K562 (cell line): ENCODE measurements at regions not wholly inside any gene's neighbourhood (a gene's known extent, or its start where the extent isn't known, plus 50 kb on each side); places are given as distances from the start of the nearest gene placed in this dataset.

Experiments
- FOSL1 ChIP-seq: fragments of 200-800 bp; sonication (Bioruptor generic); conservative IDR thresholded peaks from 2 replicates; pipeline ENCODE4 v1.6.1; 2016; ENCODE audit warnings: missing genetic modification characterization, missing compliant biosample characterization
- HMG20B ChIP-seq: fragments of 250-450 bp; sonication (Bioruptor Pico); IDR thresholded peaks from 2 replicates; pipeline ENCODE4 v1.5.0; 2021; ENCODE audit warnings: mild to moderate bottlenecking
- KDM5B ChIP-seq: fragments of 200-600 bp; sonication (generic); IDR thresholded peaks from 2 replicates; pipeline ENCODE4 v1.6.1; 2012; ENCODE audit warnings: low read depth, mild to moderate bottlenecking, moderate library complexity, low read length, control low read depth, inconsistent platforms; ENCODE audit not compliant: insufficient replicate concordance
- PYGO2 ChIP-seq: fragments of 450-650 bp; IDR thresholded peaks from 2 replicates; pipeline ENCODE4 v1.6.1; 2016; ENCODE audit warnings: mild to moderate bottlenecking, missing genetic modification characterization, moderate library complexity, missing compliant biosample characterization
- TGIF2 ChIP-seq: sonication (generic); formaldehyde crosslinking; IDR thresholded peaks from 2 replicates; pipeline ENCODE4 v1.8.1; 2022; ENCODE audit warnings: mild to moderate bottlenecking, missing genetic modification reagents, moderate library complexity
- TF ChIP-seq, protein P1 (sequence below): sonication (generic); formaldehyde crosslinking; IDR thresholded peaks from 2 replicates; pipeline ENCODE4 v1.8.0; 2022; ENCODE audit warnings: mild to moderate bottlenecking, missing genetic modification reagents, borderline replicate concordance
- TF ChIP-seq, protein P2 (sequence below): fragments of 450-650 bp; IDR thresholded peaks from 2 replicates; pipeline ENCODE4 v1.6.1; 2016; ENCODE audit warnings: missing biosample characterization, missing genetic modification characterization
- TF ChIP-seq, protein P3 (sequence below): sonication (generic); formaldehyde crosslinking; IDR thresholded peaks from 2 replicates; pipeline ENCODE4 v1.9.0; 2022; ENCODE audit warnings: mild to moderate bottlenecking, missing genetic modification reagents
- TF ChIP-seq, protein P4 (sequence below): fragments of 450-650 bp; IDR thresholded peaks from 2 replicates; pipeline ENCODE4 v1.6.1; 2017; ENCODE audit warnings: mild to moderate bottlenecking, moderate library complexity

DNA sequence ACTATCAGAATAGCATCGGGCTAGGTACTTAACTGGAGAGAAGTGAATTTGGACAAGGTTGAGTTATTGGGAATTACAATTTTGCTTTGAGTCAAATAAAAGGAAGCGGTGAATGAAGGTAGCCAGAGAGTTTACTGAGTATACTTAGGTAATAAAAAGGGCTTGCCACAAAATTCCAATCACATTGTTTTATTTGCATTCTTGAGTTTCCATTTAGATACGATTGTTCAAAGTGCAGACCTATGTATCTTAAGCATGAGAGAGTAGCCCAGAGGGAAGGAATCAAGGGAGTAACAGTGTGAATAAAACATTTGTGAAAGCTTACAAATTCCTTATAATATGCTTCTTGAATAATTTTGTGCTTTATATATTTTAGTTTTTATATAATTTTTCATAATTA is 102.5 kb upstream of the NDST4 start (continued):
- TF ChIP-seq, protein P1, sequence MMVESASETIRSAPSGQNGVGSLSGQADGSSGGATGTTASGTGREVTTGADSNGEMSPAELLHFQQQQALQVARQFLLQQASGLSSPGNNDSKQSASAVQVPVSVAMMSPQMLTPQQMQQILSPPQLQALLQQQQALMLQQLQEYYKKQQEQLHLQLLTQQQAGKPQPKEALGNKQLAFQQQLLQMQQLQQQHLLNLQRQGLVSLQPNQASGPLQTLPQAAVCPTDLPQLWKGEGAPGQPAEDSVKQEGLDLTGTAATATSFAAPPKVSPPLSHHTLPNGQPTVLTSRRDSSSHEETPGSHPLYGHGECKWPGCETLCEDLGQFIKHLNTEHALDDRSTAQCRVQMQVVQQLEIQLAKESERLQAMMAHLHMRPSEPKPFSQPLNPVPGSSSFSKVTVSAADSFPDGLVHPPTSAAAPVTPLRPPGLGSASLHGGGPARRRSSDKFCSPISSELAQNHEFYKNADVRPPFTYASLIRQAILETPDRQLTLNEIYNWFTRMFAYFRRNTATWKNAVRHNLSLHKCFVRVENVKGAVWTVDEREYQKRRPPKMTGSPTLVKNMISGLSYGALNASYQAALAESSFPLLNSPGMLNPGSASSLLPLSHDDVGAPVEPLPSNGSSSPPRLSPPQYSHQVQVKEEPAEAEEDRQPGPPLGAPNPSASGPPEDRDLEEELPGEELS = no peak
- TF ChIP-seq KDM5B (no peak), HMG20B (no peak), FOSL1 (no peak), TGIF2 (no peak), PYGO2 (tag) (no peak)
- TF ChIP-seq, protein P2, sequence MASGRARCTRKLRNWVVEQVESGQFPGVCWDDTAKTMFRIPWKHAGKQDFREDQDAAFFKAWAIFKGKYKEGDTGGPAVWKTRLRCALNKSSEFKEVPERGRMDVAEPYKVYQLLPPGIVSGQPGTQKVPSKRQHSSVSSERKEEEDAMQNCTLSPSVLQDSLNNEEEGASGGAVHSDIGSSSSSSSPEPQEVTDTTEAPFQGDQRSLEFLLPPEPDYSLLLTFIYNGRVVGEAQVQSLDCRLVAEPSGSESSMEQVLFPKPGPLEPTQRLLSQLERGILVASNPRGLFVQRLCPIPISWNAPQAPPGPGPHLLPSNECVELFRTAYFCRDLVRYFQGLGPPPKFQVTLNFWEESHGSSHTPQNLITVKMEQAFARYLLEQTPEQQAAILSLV (tag) = no peak
- TF ChIP-seq, protein P3, sequence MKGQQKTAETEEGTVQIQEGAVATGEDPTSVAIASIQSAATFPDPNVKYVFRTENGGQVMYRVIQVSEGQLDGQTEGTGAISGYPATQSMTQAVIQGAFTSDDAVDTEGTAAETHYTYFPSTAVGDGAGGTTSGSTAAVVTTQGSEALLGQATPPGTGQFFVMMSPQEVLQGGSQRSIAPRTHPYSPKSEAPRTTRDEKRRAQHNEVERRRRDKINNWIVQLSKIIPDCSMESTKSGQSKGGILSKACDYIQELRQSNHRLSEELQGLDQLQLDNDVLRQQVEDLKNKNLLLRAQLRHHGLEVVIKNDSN (CRISPR knock-in tag) = no peak
- TF ChIP-seq, protein P4, sequence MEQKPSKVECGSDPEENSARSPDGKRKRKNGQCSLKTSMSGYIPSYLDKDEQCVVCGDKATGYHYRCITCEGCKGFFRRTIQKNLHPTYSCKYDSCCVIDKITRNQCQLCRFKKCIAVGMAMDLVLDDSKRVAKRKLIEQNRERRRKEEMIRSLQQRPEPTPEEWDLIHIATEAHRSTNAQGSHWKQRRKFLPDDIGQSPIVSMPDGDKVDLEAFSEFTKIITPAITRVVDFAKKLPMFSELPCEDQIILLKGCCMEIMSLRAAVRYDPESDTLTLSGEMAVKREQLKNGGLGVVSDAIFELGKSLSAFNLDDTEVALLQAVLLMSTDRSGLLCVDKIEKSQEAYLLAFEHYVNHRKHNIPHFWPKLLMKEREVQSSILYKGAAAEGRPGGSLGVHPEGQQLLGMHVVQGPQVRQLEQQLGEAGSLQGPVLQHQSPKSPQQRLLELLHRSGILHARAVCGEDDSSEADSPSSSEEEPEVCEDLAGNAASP = no peak
